ENCODE measurements at regions not wholly inside any gene's neighbourhood (a gene's known extent, or its start where the extent isn't known, plus 50 kb on each side); places are given as distances from the start of the nearest gene placed in this dataset.

DNA sequence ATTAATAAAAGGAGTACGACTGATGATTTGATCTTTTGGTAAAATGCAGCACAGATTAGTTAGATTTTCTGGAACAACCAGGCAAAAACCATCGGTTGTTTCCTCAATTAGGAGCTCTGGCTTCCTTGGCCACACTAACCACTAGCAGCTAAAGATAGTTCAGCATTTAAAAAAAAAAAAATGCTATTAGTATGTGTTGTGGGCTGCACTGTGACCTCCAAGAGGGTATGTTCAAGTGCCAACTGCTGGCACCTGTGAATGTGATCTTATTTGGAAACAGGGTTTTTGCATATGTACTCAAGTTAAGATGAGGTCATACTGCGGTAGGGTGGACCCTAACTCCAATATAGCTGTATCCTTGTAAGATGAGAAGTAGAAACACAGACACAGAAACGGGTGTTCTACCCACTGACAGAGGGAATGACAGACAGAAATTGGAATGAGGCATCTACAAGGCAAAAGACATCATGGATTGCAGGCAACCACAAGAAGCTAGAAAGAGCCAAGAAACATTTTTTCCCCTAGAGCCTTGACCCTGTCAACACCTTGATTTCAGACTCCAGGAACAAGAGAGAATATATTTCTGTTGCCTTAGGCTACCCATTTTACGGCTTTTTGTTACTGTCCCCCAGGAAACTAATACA is 534.6 kb upstream of the ROBO2 start:
- no peak overlapping the region for H3K4me3 Mint-ChIP-seq (ENCODE audit: unreplicated experiment)
- H3K36me3 Mint-ChIP-seq (ENCODE audit: low read depth, unreplicated experiment), result no peaks in the 10 kb centered on the region
- H3K4me1 Mint-ChIP-seq (ENCODE audit: unreplicated experiment), result no peaks in the 10 kb centered on the region
- TF ChIP-seq, protein P1, sequence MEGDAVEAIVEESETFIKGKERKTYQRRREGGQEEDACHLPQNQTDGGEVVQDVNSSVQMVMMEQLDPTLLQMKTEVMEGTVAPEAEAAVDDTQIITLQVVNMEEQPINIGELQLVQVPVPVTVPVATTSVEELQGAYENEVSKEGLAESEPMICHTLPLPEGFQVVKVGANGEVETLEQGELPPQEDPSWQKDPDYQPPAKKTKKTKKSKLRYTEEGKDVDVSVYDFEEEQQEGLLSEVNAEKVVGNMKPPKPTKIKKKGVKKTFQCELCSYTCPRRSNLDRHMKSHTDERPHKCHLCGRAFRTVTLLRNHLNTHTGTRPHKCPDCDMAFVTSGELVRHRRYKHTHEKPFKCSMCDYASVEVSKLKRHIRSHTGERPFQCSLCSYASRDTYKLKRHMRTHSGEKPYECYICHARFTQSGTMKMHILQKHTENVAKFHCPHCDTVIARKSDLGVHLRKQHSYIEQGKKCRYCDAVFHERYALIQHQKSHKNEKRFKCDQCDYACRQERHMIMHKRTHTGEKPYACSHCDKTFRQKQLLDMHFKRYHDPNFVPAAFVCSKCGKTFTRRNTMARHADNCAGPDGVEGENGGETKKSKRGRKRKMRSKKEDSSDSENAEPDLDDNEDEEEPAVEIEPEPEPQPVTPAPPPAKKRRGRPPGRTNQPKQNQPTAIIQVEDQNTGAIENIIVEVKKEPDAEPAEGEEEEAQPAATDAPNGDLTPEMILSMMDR (IDR thresholded peaks at IDR 0.05; ENCODE audit: unreplicated experiment), result no peak
- DNase-seq (ENCODE audit: low spot score), result no peak
- H3K27me3 Mint-ChIP-seq (ENCODE audit: unreplicated experiment), result no peaks in the 10 kb centered on the region
- H3K27ac Mint-ChIP-seq (ENCODE audit: unreplicated experiment), result no peak overlapping the region
- no peaks in the 10 kb centered on the region for H3K9me3 Mint-ChIP-seq (ENCODE audit: unreplicated experiment)

GRCh38 chr3:76509179-76509830 is 530.6 kb upstream of the ROBO2 start:
- no peaks in the 10 kb centered on the region for H3K4me1 Mint-ChIP-seq (ENCODE audit: unreplicated experiment)
- H3K36me3 Mint-ChIP-seq (ENCODE audit: low read depth, unreplicated experiment), result no peaks in the 10 kb centered on the region
- H3K4me3 Mint-ChIP-seq (ENCODE audit: unreplicated experiment), result no peak overlapping the region
- TF ChIP-seq, protein P1 (IDR thresholded peaks at IDR 0.05; ENCODE audit: unreplicated experiment), result no peak
- no peaks in the 10 kb centered on the region for H3K27me3 Mint-ChIP-seq (ENCODE audit: unreplicated experiment)
- H3K9me3 Mint-ChIP-seq (ENCODE audit: unreplicated experiment), result no peaks in the 10 kb centered on the region
- no peak overlapping the region for H3K27ac Mint-ChIP-seq (ENCODE audit: unreplicated experiment)
- no peak for DNase-seq (ENCODE audit: low spot score)

GRCh38 chr3:76514836-76515235 is 525.1 kb upstream of the ROBO2 start:
- H3K9me3 Mint-ChIP-seq (ENCODE audit: unreplicated experiment), result no peaks in the 10 kb centered on the region
- H3K27me3 Mint-ChIP-seq (ENCODE audit: unreplicated experiment), result no peaks in the 10 kb centered on the region
- TF ChIP-seq, protein P1 (IDR thresholded peaks at IDR 0.05; ENCODE audit: unreplicated experiment), result no peak
- no peak for DNase-seq (ENCODE audit: low spot score)
- H3K27ac Mint-ChIP-seq (ENCODE audit: unreplicated experiment), result no peak overlapping the region
- no peak overlapping the region for H3K4me3 Mint-ChIP-seq (ENCODE audit: unreplicated experiment)
- H3K36me3 Mint-ChIP-seq (ENCODE audit: low read depth, unreplicated experiment), result no peaks in the 10 kb centered on the region
- H3K4me1 Mint-ChIP-seq (ENCODE audit: unreplicated experiment), result no peaks in the 10 kb centered on the region

- Mint-ChIP-seq H3K9me3 (ENCODE audit: unreplicated experiment) (no peaks in the 10 kb centered on the region), H3K27me3 (ENCODE audit: unreplicated experiment) (no peaks in the 10 kb centered on the region), H3K27ac (ENCODE audit: unreplicated experiment) (no peak overlapping the region), H3K36me3 (ENCODE audit: low read depth, unreplicated experiment) (no peaks in the 10 kb centered on the region), H3K4me3 (ENCODE audit: unreplicated experiment) (no peak overlapping the region), H3K4me1 (ENCODE audit: unreplicated experiment) (no peaks in the 10 kb centered on the region)
- TF ChIP-seq, protein P1 (IDR thresholded peaks at IDR 0.05; ENCODE audit: unreplicated experiment), result no peak
- no peak for DNase-seq (ENCODE audit: low spot score)
Observed at GRCh38 chr3:76523337-76523736, 516.6 kb upstream of the ROBO2 start.

GRCh38 chr3:76525726-76526125 is 514.2 kb upstream of the ROBO2 start:
- Mint-ChIP-seq H3K9me3 (ENCODE audit: unreplicated experiment) (no peaks in the 10 kb centered on the region), H3K4me3 (ENCODE audit: unreplicated experiment) (no peak overlapping the region), H3K27me3 (ENCODE audit: unreplicated experiment) (no peaks in the 10 kb centered on the region), H3K27ac (ENCODE audit: unreplicated experiment) (no peak overlapping the region), H3K4me1 (ENCODE audit: unreplicated experiment) (no peaks in the 10 kb centered on the region), H3K36me3 (ENCODE audit: low read depth, unreplicated experiment) (no peaks in the 10 kb centered on the region)
- TF ChIP-seq, protein P1 (IDR thresholded peaks at IDR 0.05; ENCODE audit: unreplicated experiment), result no peak
- DNase-seq (ENCODE audit: low spot score), result no peak

Measured in endothelial cell (in vitro differentiated cells).